WTC11 (cell line): ENCODE measurements at regions not wholly inside any gene's neighbourhood (a gene's known extent, or its start where the extent isn't known, plus 50 kb on each side); places are given as distances from the start of the nearest gene placed in this dataset.

Experiments used
- ATAC-seq: fragments of 200-7000 bp; cut with Tn5 transposase; 2 replicates; pipeline ENCODE4 v1.10.0; 2021; ENCODE audit warnings: mild to moderate bottlenecking, moderate library complexity
- CTCF ChIA-PET: fragments of 300-600 bp; sonication (Branson Sonifier 250); formaldehyde crosslinking; loops from one replicate; lab custom pipeline; 2021; ENCODE audit warnings: antibody characterized with exemption; lab: Charles Lee
- POLR2A ChIA-PET: fragments of 350-600 bp; sonication (Branson Sonifier 250); formaldehyde crosslinking; loops from one replicate; lab custom pipeline; 2021; ENCODE audit warnings: antibody characterized with exemption; lab: Charles Lee
- DNase-seq: peaks from one replicate; pipeline ENCODE4 v3.0.0; 2021; ENCODE audit warnings: low spot score
- H3K27ac Mint-ChIP-seq: 2 replicates; pipeline ENCODE4 v1.8.0; 2021; ENCODE audit warnings: mixed read lengths
- H3K27me3 Mint-ChIP-seq: 2 replicates; pipeline ENCODE4 v1.8.0; 2021; ENCODE audit warnings: low read depth, mild to moderate bottlenecking, moderate library complexity, mixed read lengths
- H3K36me3 Mint-ChIP-seq: 2 replicates; pipeline ENCODE4 v1.8.0; 2021; ENCODE audit warnings: mixed read lengths
- H3K4me1 Mint-ChIP-seq: 2 replicates; pipeline ENCODE4 v1.8.0; 2022; ENCODE audit warnings: mixed read lengths
- H3K4me3 Mint-ChIP-seq: 2 replicates; pipeline ENCODE4 v1.8.0; 2021; ENCODE audit warnings: mild to moderate bottlenecking, moderate library complexity, mixed read lengths
- H3K9me3 Mint-ChIP-seq: 2 replicates; pipeline ENCODE4 v1.8.0; 2021; ENCODE audit warnings: mixed read lengths
- ELF4 ChIP-seq: sonication (generic); formaldehyde crosslinking; IDR thresholded peaks from 2 replicates; pipeline ENCODE4 v1.8.1; 2022; ENCODE audit warnings: low read depth, mild to moderate bottlenecking, moderate library complexity, missing genetic modification reagents
- FOXJ3 ChIP-seq: sonication (generic); formaldehyde crosslinking; IDR thresholded peaks from 2 replicates; pipeline ENCODE4 v1.9.0; 2021; ENCODE audit warnings: missing genetic modification reagents, mild to moderate bottlenecking, borderline replicate concordance
- FOXK1 ChIP-seq: sonication (generic); formaldehyde crosslinking; IDR thresholded peaks from 2 replicates; pipeline ENCODE4 v1.8.0; 2022; ENCODE audit warnings: mild to moderate bottlenecking, moderate library complexity, missing genetic modification reagents
- FOXP1 ChIP-seq: sonication (generic); formaldehyde crosslinking; IDR thresholded peaks from 2 replicates; pipeline ENCODE4 v1.8.0; 2022; ENCODE audit warnings: missing genetic modification reagents, mild to moderate bottlenecking, moderate library complexity, borderline replicate concordance
- NFE2L1 ChIP-seq: sonication (generic); formaldehyde crosslinking; IDR thresholded peaks from 2 replicates; pipeline ENCODE4 v1.8.1; 2023; ENCODE audit warnings: missing genetic modification reagents
- SMAD3 ChIP-seq: sonication (generic); formaldehyde crosslinking; IDR thresholded peaks from 2 replicates; pipeline ENCODE4 v1.8.0; 2022; ENCODE audit warnings: missing genetic modification reagents, mild to moderate bottlenecking, borderline replicate concordance
- TCF7 ChIP-seq: sonication (generic); formaldehyde crosslinking; IDR thresholded peaks from 2 replicates; pipeline ENCODE4 v1.8.0; 2022; ENCODE audit warnings: mild to moderate bottlenecking, low read depth, missing genetic modification reagents, moderate library complexity
- ZNF317 ChIP-seq: sonication (generic); formaldehyde crosslinking; IDR thresholded peaks from 2 replicates; pipeline ENCODE4 v1.8.1; 2023; ENCODE audit warnings: low read depth, mild to moderate bottlenecking, moderate library complexity, missing genetic modification reagents, borderline replicate concordance
- TF ChIP-seq, protein P1 (sequence below): fragments of 250-450 bp; sonication (Bioruptor Pico); IDR thresholded peaks from 2 replicates; pipeline ENCODE4 v1.9.0; 2021; ENCODE audit warnings: mild to moderate bottlenecking
- TF ChIP-seq, protein P2 (sequence below): sonication (generic); formaldehyde crosslinking; IDR thresholded peaks from 2 replicates; pipeline ENCODE4 v1.8.1; 2022; ENCODE audit warnings: mild to moderate bottlenecking, missing genetic modification reagents, moderate library complexity, borderline replicate concordance
- TF ChIP-seq, protein P3 (sequence below): sonication (generic); formaldehyde crosslinking; IDR thresholded peaks from 2 replicates; pipeline ENCODE4 v1.8.1; 2023; ENCODE audit warnings: mild to moderate bottlenecking, missing genetic modification reagents, borderline replicate concordance
- TF ChIP-seq, protein P4 (sequence below): sonication (generic); formaldehyde crosslinking; IDR thresholded peaks from 2 replicates; pipeline ENCODE4 v1.8.1; 2022; ENCODE audit warnings: low read depth, mild to moderate bottlenecking, moderate library complexity, missing genetic modification reagents, borderline replicate concordance

DNA sequence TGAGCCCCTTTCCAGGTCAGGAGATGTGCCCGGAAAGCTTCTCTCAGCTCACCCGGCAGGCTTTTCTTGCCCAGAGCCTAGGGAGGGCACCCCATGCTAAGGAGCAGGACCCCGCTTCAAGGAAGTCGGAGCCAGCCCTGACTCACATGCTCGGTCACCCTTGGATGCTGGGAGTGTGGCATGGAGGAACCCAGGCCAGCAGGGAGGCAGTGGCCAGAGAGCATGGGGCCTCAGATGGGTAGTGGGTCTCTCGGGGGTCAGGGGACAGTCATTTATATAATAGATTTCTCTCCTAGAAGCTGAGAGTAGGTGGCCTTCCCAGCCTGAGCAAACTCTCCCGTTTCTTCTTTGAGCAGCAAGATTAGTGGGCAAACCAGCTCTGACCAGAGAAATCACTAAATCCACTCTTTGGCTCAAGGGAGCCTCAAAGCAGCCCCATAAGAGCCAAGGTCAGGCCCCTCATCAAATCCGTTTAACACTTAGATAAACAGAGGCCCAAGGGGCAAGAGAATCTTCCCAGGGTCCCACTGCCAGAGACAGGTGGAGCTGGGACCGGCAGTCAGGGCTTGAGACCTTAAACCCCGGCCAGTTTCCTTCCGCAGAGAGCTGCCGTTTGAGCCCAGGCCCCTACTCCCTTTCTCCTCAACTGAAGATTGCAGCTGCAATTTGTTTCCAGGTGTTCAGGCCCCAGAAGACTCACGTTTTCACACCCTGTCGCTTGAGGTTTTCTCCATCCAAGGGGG, 113.1 kb downstream of the CYP26B1 start (continued):
- TF ChIP-seq, protein P1, sequence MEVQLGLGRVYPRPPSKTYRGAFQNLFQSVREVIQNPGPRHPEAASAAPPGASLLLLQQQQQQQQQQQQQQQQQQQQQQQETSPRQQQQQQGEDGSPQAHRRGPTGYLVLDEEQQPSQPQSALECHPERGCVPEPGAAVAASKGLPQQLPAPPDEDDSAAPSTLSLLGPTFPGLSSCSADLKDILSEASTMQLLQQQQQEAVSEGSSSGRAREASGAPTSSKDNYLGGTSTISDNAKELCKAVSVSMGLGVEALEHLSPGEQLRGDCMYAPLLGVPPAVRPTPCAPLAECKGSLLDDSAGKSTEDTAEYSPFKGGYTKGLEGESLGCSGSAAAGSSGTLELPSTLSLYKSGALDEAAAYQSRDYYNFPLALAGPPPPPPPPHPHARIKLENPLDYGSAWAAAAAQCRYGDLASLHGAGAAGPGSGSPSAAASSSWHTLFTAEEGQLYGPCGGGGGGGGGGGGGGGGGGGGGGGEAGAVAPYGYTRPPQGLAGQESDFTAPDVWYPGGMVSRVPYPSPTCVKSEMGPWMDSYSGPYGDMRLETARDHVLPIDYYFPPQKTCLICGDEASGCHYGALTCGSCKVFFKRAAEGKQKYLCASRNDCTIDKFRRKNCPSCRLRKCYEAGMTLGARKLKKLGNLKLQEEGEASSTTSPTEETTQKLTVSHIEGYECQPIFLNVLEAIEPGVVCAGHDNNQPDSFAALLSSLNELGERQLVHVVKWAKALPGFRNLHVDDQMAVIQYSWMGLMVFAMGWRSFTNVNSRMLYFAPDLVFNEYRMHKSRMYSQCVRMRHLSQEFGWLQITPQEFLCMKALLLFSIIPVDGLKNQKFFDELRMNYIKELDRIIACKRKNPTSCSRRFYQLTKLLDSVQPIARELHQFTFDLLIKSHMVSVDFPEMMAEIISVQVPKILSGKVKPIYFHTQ (CRISPR knock-in tag) = no peak

DNA sequence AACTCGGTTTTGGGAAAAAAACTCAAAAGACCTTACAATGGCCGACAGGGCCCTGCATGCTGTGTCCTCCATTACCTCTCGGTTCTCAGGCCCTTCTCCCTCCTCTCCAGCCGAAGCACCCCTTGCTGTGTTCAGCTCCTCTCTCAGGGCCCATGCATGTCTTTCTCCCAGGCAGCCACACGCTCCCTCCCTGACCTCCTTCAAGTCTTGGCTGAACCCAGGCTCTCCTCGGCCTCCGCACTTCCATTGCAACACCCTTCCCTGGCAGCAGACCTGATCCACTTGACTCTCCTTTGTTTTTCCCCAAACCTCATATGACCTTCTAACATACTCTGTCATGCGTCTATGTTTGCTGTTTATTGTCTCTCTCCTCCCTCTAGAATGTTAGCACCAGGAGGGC, 114.0 kb downstream of the CYP26B1 start:
- H3K4me3 Mint-ChIP-seq = no peak overlapping the region
- DNase-seq (no peak), ATAC-seq (no peak)
- no peak for TF ChIP-seq SMAD3 (CRISPR knock-in tag)
- no peaks in the 10 kb centered on the region for H3K9me3 Mint-ChIP-seq
- ChIA-PET POLR2A (no interaction called here), CTCF (no interaction called here)
- H3K4me1 Mint-ChIP-seq = 0 out of 2 replicates have a peak, but pooled peaks cover 3% of the 10 kb centered on the region
- H3K27ac Mint-ChIP-seq = no peak overlapping the region
- no peaks in the 10 kb centered on the region for H3K27me3 Mint-ChIP-seq
- no peaks in the 10 kb centered on the region for H3K36me3 Mint-ChIP-seq

DNA sequence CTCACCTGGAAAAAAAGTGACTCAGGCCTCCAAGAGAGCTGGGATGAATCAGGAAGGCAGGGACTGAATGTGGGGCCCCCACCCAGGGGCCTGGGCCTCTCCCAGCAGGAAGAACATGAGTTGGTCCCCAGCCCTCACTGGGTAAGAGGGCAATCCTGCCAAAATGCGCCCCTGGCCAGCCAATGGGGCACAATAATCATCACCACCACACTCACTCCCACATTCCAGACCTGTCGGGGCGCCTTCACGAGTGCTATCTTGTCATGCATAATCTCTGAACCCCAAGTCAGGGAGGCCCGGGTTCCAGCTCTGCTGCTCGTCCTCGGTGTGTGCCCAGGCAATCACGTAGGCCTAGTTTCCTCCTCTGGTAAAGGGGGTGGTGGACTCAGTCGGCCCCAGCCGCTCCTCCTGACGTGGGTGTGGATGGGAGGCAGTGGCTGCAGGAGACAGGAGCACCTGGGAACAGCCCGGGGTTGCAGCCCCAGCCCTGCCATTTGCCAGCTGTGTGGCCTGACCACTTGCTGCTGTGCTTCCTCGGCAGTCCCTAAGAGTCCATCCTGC, 115.1 kb downstream of the CYP26B1 start:
- Mint-ChIP-seq H3K36me3 (no peaks in the 10 kb centered on the region), H3K4me3 (no peak overlapping the region), H3K27me3 (no peaks in the 10 kb centered on the region), H3K4me1 (0 out of 2 replicates have a peak, but pooled peaks cover 3% of the 10 kb centered on the region), H3K9me3 (no peaks in the 10 kb centered on the region), H3K27ac (no peak overlapping the region)
- TF ChIP-seq ELF4 (no peak), NFE2L1 (CRISPR knock-in tag) (no peak), FOXJ3 (CRISPR knock-in tag) (no peak), TCF7 (CRISPR knock-in tag) (no peak), ZNF317 (CRISPR knock-in tag) (no peak), FOXK1 (CRISPR knock-in tag) (no peak), FOXP1 (no peak)
- TF ChIP-seq, protein P2, sequence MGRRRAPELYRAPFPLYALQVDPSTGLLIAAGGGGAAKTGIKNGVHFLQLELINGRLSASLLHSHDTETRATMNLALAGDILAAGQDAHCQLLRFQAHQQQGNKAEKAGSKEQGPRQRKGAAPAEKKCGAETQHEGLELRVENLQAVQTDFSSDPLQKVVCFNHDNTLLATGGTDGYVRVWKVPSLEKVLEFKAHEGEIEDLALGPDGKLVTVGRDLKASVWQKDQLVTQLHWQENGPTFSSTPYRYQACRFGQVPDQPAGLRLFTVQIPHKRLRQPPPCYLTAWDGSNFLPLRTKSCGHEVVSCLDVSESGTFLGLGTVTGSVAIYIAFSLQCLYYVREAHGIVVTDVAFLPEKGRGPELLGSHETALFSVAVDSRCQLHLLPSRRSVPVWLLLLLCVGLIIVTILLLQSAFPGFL = no peak
- TF ChIP-seq, protein P3, sequence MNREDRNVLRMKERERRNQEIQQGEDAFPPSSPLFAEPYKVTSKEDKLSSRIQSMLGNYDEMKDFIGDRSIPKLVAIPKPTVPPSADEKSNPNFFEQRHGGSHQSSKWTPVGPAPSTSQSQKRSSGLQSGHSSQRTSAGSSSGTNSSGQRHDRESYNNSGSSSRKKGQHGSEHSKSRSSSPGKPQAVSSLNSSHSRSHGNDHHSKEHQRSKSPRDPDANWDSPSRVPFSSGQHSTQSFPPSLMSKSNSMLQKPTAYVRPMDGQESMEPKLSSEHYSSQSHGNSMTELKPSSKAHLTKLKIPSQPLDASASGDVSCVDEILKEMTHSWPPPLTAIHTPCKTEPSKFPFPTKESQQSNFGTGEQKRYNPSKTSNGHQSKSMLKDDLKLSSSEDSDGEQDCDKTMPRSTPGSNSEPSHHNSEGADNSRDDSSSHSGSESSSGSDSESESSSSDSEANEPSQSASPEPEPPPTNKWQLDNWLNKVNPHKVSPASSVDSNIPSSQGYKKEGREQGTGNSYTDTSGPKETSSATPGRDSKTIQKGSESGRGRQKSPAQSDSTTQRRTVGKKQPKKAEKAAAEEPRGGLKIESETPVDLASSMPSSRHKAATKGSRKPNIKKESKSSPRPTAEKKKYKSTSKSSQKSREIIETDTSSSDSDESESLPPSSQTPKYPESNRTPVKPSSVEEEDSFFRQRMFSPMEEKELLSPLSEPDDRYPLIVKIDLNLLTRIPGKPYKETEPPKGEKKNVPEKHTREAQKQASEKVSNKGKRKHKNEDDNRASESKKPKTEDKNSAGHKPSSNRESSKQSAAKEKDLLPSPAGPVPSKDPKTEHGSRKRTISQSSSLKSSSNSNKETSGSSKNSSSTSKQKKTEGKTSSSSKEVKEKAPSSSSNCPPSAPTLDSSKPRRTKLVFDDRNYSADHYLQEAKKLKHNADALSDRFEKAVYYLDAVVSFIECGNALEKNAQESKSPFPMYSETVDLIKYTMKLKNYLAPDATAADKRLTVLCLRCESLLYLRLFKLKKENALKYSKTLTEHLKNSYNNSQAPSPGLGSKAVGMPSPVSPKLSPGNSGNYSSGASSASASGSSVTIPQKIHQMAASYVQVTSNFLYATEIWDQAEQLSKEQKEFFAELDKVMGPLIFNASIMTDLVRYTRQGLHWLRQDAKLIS (CRISPR knock-in tag) = no peak
- TF ChIP-seq, protein P4, sequence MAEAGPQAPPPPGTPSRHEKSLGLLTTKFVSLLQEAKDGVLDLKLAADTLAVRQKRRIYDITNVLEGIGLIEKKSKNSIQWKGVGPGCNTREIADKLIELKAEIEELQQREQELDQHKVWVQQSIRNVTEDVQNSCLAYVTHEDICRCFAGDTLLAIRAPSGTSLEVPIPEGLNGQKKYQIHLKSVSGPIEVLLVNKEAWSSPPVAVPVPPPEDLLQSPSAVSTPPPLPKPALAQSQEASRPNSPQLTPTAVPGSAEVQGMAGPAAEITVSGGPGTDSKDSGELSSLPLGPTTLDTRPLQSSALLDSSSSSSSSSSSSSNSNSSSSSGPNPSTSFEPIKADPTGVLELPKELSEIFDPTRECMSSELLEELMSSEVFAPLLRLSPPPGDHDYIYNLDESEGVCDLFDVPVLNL (CRISPR knock-in tag) = no peak
- DNase-seq = no peak
- ChIA-PET CTCF (no interaction called here), POLR2A (no interaction called here)
- ATAC-seq = no peak
